HG03442 (cell line): ENCODE measurements at regions not wholly inside any gene's neighbourhood (a gene's known extent, or its start where the extent isn't known, plus 50 kb on each side); places are given as distances from the start of the nearest gene placed in this dataset.

Source experiments
- ATAC-seq: cut with Tn5 transposase; IDR thresholded peaks from one replicate; pipeline ENCODE4 v1.9.1; 2021; ENCODE audit warnings: mild to moderate bottlenecking, moderate library complexity; ENCODE audit not compliant: unreplicated experiment

- ATAC-seq = no peak
Observed at GRCh38 chr2:128781166-128781565, 462.5 kb upstream of the HS6ST1 start.

DNA sequence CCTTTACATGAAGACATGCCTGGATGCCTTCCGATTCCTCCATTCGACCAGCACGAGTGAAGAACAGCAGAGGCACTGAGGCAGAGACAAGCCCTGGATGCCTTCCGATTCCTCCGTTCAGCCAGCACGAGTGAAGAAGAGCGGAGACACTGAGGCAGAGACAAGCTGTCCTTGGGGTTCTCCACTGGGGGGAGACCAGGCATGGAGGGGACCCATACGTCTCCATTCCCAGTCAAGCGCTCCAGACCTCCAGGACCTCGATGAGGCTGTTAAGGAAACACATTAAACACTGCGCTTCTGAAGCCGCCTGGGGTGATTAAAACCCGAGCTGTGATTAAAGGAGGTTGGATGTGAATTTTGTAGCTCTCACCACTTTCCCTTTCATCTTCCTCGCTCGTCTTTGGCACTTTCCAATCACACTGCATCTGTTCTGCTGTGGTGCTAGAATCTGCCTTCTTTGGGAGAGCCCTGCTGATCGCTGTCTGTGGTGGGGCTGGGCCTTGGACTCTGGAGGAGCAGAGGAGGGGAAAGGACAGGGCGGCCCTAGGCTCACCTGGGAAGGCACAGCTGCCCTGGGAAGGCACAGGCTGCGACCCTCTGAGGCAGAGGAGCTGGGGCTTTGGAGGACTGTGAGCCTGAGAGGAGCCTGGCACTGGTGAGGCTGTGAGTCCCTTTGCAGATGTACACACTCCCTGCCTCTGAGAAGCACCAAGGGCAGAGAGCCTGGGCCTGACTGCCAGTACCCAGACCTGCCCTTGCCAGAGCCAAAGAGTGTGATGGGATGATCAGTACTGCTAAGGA is 463.1 kb upstream of the HS6ST1 start:
- ATAC-seq = no peak

DNA sequence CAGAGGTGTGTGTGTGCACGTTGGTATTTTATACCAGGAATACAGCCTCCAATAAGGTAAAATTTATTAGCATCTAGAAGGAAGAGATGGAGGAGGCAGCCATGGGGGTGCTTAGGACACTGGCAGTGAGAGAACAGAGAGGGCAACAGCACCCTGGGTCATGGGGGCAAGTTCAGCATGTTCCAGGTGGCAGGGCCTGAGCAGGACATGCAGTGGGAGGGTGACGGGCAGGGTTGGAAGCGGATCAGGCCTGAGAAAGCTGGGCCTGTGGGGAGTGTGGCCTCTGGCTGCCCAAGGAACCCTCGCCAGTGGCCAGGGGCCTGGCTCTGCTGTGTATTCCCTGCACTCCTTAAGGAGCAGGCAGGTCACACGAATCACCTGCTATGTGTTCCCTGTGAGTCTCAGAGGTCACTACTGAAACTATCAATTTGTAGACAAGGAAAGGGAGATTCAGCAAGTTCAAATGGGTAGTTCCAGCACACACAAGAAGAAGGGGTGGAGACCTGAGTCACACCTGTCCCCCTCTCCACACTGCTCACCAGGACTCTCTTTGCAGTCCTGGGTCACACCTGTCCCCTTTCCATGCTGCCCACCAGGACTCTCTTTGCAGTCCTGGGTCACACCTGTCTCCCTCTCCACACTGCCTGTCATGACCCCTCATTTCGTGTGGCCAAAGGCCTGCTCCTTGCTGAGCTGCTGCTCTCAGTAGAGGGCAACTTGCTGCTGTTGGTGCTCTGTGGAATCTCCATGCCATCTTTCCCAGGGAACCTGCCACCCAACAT is 463.9 kb upstream of the HS6ST1 start:
- ATAC-seq = no peak

DNA sequence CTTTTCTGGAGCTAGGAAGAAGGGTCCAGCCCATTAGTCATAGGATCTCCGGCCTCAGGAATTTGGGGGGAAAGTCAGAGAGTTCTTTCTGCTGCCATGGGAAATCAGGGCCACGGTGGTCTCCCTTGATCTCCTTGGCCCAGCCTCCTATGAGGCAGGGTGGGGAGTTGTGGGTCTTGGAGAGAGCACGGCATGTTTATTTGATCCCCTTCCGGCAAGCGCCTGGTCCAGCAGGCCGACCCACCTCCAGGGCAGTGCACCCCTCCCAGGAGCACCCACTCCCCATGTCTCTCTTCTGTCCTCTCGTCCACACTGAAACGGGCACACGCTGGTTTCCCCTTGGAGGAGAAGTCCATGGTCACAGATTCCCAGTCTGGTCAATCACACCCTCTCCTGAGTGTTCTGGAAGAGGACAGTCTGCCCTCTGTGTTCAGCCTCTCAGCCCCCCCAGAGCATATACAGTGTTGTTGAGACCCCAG is 464.6 kb upstream of the HS6ST1 start:
- ATAC-seq = no peak

DNA sequence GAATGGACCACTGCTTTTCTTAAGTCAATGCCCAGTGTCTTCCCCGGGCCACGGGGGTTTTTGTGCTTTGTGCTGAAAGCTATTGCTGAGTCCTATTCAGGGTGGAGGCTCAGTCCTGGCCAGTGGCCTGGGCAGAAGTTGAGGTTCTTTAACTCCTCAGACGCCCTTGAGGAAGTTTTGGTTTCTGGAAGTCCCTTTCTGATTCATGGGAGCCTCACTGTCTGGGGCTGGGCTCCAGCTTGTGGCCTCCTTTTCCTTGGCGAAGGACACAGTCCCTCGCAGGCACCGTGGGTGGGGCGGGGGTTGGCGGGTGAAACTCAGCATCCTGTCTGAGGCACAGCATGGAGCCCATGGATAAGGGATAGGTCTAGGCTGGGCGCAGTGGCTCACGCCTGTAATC is 465.2 kb upstream of the HS6ST1 start:
- no peak for ATAC-seq

DNA sequence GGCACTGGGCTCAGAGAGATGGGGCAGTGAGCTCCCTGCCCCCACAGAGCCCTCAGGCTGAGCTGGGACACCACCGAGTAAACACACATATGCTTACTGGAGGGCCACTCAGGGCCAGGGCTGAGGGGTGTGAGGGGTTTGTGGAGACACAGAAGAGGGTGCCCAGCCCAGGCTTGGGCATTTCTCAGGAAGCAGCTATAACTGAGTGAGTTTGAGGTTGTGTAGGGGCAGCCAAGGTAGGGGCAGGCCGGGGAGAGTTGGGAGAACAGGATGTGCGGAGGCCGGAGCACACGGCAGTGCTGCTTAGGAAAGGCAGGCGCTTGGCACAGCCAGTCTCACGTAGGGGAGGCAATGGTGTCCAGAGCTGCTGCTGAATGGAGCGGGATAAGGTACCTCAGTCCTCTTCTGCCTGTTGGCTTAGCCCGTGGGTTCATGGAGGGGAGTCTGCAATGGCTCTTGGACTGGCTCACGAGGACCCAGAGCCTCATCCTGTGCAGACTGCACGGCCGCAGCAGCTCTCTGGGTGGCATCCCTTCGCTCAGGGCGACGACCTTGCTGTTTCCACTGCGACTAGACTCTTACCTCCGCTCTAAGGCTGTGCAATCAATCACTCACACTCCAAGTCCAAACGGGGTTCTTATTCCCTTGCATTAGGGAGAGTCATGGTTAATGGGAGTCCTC is 466.1 kb upstream of the HS6ST1 start:
- no peak for ATAC-seq

DNA sequence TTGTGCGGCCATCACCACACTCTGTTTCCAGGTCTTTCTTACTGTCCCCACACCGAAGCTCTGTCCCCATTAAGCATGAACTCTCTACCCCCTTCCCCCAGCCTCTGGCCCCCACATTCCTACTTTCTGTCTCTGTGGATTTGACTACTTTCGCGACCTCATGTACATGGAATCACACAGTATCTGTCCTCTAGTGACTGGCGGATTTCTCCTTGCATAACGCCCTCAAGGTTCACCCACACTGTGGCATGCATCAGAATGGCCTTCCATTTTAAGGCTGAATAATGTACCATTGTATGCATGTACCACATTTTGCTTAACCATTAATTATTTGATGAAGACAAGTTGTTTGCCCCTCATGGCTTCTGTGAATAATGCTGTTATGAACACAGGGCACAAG is 467.6 kb upstream of the HS6ST1 start:
- no peak for ATAC-seq

DNA sequence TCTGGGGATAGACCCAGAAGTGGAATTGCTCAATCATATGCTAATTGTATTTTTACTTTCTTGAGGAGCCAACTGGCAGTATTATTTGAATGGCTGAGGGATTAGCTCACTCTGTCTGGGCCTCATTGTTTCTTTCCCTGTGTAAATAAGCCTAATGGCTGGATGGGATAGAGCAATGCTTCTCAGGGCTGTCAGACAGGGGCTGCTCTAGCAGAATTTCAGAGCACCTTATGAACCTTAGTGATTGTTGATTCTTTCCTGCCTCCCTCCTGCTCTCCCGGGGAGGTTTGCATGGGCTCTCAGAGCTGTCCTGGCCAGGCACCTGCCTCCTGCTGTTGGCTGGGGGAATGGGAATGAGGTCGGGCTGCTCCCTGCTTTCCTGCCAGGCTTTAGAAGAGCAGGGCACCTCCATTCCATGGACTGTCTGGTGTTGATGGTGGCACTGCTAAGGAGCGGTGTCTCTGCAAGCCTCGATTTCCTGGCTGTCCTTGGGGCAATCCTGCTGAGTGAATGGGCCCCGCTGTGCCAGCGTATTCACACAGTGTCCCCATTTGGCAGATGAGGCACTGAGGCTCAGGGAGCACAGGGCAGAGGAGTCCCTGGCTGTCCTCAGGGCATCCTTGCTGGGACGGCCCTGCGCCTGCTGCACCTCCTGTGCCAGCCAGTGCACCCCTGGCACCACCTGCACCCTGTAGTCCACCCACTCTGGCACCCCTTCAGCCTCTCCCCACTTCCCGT is 468.2 kb upstream of the HS6ST1 start:
- no peak for ATAC-seq

DNA sequence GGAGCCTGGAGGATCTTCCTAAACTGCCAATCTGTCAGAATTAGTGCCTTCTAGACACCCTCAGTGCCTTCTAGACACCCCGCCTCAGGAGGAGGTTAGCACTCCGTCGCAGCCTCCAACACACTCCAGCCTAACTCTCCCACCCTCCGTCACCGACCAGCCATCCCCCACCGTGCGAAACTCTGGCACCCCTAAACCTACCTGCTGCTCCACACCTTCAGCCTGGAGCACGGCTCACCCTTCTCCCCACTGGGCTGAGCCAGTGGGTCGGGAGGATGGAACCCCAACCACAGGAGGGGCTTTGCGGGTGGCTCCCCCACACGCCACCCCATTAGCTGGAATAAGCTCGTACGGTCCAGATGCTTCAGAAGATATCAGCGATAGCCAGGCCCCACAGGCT is 468.9 kb upstream of the HS6ST1 start:
- ATAC-seq = no peak

DNA sequence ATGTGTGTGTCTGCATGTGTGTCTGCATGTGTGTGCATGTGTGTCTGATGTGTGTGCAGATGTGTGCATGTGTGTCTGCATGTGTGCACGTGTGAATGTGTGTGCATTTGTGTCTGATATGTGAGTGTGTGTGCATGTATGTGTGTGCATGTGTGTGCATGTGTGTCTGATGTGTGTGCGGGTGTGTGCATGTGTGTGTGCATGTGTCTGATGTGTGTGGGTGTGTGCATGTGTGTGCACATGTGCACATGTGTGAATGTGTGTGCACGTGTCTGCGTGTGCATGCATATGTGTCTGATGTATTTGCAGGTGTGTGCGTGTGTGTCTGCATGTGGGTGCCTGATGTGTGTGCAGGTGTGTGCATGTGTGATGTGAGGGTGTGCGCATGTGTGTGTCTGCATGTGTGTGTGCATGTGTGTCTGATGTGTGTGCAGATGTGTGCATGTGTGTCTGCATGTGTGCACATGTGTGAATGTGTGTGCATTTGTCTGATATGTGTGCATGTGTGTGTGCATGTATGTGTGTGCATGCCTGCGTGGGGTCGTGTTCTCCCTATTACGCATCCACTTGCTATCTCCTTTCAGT is 470.1 kb upstream of the HS6ST1 start:
- no peak for ATAC-seq

GRCh38 chr2:128789221-128789620 is 470.6 kb upstream of the HS6ST1 start:
- ATAC-seq = no peak

DNA sequence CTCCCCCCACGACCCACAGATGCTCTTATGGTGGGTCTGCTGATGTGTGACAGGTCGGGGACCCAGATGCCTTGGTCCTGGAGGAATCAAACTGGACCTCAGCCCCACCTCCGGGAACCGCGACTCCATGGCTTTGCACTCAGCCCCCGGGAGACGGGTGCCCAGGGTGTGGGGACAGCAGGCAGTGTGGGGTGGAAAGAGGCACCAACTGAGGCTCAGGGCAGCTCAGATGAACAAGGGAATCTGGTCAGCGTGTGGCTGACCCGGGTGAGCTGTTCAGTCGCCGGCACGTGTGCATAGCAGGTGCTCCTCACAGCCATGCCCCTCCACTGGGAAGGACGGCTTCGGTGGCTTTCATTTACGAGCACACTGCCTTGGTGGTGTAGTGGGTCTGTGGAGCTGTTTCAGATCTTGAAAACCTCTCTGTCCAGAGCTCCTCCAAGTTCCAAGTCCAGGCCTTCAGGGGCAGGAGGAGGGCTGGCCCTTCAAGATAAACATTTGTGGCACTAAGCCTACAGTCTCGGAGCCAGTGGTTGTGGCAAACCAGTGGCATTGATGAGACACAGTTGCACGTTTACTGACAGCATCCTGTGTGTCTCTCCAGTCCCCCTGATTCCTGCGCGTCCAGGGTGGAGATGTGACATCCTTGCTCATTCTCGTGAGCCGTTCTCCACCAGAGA is 471.2 kb upstream of the HS6ST1 start:
- ATAC-seq = no peak

GRCh38 chr2:128790541-128791001 is 471.9 kb upstream of the HS6ST1 start:
- no peak for ATAC-seq

DNA sequence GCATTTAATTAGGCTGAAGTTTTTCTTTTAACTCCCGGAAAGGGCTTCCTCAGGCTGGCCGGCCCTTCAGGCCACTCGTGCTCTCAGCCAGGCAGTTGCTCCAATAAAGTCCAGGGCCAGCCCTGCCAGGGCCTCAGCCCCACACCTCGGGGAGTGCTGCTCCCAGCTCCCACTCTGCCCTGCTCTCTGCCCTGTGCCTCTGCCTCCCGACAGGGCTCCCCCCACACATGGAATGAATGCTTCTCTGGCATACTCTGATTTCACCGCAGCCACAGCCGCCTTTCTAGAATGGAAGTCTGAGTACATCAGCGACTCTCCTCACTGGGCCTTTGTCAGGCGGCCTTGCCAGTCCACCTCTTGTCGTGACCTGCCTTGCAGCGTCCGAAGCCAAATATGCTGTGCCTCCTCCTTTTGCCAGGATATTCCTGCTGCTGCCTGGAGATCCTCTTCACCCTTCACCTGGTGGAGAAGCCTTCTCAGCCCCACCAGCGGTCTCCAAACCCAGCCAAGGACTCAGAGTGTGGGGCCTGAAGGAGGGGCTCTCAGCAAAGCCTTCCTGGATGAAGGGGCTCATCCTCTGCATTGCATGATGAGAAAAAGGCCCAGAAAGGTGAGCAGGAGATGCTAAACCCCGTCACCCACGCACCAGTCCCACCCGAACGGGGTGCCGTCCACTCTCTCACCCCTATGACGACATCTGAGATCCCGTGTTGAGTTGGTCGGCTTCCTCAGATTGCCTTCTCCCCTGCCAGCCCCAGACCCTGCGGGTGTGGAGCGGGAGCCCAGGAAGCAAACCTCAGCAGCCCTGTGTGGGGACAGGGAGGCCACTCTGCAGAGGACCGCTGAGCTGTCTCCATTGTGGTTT is 472.7 kb upstream of the HS6ST1 start:
- no peak for ATAC-seq

DNA sequence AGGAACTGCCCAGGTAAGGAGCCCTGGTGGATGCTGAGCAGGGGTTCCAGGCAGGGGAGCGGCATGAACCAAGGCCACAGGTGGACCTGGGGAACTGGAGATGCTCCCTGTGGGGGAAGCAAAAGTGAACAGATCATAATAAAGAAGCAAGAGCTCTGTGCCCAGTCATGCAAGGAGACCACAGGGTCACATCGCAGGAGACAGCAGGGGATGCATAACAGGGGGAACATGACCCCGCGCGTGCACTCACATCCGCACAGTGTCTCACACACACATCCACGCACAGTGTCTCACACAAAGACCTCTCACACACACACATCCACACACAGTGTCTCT is 473.3 kb upstream of the HS6ST1 start:
- ATAC-seq = no peak

DNA sequence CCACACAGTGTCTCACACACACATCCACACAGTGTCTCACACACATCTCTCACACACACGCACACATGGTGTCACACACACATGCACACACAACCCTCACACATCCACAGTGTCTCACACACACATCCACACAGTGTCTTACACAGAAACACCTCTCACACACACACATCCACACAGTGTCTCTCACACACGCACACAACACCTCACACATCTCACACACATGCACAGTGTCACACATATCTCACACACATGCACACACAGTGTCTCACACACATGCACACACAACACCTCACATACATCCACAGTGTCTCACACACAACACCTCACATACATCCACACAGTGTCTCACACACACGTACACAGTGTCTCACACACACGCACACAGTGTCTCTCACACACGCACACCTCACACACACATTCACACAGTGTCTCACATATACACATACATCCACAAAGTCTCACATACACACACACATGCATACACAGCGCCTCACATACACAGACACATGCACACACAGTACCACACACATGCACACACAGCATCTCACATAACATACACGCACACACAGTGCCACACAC is 473.9 kb upstream of the HS6ST1 start:
- ATAC-seq = no peak

DNA sequence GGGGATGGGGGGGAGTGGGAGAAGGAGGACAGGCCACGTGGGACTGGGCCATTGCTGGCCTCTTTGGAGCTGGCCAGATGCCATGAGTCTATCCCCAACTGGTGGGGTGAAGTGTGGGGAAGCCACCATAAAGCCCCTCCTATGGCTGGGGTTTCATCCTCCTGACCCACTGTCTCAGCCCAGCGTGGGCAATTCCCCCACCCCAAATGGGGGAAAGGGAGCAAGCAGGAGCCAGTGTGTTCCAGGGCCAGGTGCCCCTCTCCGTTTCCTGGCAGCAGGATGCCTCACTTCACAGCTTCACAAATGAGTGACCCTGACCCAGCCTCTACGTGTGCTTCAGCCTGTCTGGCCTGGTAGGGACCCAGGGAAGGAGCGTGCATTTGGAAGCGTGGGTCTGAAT is 474.7 kb upstream of the HS6ST1 start:
- ATAC-seq = no peak

DNA sequence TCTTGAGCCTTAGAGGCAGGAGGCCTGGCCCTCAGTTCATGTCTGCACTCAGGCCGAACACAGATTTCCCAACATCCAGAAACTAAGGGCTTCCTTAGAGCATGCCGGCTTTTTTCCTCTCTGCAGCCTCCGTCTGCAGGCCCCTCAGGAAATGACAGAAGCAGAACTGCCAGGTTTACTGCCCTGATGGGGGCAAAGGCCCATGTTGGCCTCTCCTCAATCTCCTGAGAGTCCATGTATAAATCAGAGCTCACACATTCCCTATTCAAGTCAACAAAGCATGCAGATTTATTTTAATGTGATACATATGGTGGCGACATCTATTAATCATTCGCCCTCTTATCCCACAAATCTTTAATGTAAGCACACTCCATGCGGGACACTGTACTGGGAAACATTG is 475.6 kb upstream of the HS6ST1 start:
- ATAC-seq = no peak

- no peak for ATAC-seq
Observed at GRCh38 chr2:128796321-128796720, 477.7 kb upstream of the HS6ST1 start.
